Adrenal gland (tissue), 5 donors: ENCODE measurements at regions not wholly inside any gene's neighbourhood (a gene's known extent, or its start where the extent isn't known, plus 50 kb on each side); places are given as distances from the start of the nearest gene placed in this dataset.

ENCODE experiments used
- CTCF ChIP-seq, 6 experiments: fragments of 450-650 bp in 4 of 6; fragments of 200-600 bp in 2 of 6; sonication (generic) in 1 of 6; IDR thresholded peaks; 1 replicate in 5 of 6; 2 replicates in 1 of 6; pipeline versions ENCODE4 v1.5.1 to v1.8.0; 2016 to 2021; ENCODE audit warnings: antibody characterized with exemption in 6 of 6, mild to moderate bottlenecking in 2 of 6, moderate library complexity in 1 of 6
- POLR2A ChIP-seq, 2 donors: fragments of 450-650 bp; IDR thresholded peaks; one replicate each; pipeline ENCODE4 v1.6.1; 2017; ENCODE audit warnings: antibody characterized with exemption in 2 of 2, mild to moderate bottlenecking in 2 of 2, moderate library complexity in 1 of 2
- donor health status: DM: no; HTN: no; CAD: no.

- TF ChIP-seq CTCF (IDR thresholded peaks at IDR 0.05) (no peak), POLR2A (IDR thresholded peaks at IDR 0.05) (no peak)
Observed at GRCh38 chr9:129264388-129264787, 86.3 kb upstream of the IER5L start.
